Activated CD4-positive, alpha-beta T cell treated with anti-CD3 and anti-CD28 coated beads for 4 hours (primary cell): ENCODE measurements at regions not wholly inside any gene's neighbourhood (a gene's known extent, or its start where the extent isn't known, plus 50 kb on each side); places are given as distances from the start of the nearest gene placed in this dataset.

Source experiments
- DNase-seq, 2 donors: peaks; one replicate each; pipeline ENCODE4 v3.0.0-alpha.2; 2020

- DNase-seq, result no peak
Observed at GRCh38 chr3:187955587-187955952, 198.4 kb upstream of the LPP start.

DNA sequence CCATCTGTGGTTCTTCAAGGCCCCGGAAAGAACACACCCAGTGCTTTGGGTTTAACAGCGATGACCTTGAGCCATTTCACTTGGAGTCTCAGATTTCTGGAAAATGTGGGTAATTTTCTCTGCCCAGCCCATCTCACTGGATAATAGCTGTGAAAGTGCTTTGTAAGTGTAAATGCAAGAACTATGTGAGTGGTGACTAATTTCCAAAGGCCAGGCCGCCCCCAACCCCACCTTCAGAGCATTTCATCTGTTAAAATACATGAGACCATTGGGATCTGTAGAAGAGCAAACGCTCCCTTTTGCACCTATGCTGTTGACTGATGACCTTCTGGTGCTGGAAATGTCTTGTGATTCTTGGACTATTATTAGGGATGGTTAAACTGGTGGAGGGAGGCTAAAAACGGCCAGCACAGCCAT, 196.8 kb upstream of the LPP start:
- no peak for DNase-seq

DNA sequence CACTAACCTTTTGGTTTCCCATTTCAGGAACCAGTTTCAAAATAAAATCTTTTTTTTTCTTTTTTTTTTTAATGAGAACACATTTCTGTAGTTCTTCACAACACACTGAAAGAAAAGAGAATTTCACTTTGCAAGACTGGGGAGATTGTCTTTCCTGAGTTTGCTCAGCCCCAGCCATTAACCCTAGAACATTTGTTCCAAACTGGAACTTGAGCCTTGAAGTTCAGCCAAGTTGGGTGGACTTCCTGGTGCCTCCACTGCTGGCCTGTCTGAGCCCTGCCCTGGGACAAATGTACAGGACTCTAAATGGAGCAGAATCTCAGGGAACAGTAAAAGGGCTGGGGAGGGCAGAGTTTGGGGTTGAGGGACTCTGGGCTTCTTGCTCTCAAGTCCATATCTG, 196.4 kb upstream of the LPP start:
- no peak for DNase-seq

DNA sequence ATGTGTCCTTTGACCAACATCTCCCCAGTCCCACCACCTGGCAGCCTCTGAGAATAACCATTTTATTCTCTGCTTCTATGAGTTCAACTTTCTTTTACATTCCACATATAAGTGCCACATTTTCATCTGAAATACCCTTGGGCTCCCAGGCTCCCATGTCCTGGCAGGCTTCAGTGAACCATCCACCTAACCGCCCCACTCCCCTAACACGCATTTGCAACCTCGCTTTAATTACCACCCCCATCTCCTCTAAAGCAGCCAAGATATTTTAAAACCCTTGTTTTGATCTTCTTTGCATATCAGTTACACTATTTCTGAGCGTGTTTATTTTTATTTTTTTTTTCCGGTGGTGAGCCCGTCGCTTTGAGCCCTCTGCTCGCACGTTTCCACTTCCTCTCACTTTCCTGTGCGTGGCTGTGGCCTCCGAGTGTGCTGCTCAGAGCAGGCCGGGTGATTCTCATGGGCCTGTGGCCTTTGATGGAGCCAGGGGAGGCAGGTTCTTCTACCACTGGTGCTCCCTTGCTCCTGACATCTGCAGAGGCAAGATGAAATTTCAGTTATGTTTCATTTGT, 195.4 kb upstream of the LPP start:
- peak; percentile 49 to 54 for DNase-seq

GRCh38 chr3:187960820-187961219, 193.1 kb upstream of the LPP start:
- DNase-seq, result no peak

DNA sequence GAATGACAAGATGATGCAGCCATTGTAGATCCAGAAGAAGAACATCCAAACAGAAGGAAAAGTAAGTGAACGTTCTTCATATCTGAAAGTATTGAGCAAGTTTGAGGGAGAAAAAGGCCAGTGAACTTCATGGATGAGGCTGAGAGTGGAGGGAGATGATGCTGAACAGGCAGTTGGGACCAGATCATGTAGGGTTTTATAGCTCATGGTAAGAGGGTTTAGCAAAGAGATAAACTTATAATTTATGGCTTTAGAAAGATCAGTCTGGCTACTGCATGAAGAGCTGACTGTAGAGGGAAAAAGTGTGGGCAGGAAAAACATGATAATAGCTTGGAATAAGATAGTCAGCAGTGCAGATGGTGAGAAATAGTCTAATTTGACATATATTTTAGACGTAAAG, 192.6 kb upstream of the LPP start:
- DNase-seq, result no peak

DNA sequence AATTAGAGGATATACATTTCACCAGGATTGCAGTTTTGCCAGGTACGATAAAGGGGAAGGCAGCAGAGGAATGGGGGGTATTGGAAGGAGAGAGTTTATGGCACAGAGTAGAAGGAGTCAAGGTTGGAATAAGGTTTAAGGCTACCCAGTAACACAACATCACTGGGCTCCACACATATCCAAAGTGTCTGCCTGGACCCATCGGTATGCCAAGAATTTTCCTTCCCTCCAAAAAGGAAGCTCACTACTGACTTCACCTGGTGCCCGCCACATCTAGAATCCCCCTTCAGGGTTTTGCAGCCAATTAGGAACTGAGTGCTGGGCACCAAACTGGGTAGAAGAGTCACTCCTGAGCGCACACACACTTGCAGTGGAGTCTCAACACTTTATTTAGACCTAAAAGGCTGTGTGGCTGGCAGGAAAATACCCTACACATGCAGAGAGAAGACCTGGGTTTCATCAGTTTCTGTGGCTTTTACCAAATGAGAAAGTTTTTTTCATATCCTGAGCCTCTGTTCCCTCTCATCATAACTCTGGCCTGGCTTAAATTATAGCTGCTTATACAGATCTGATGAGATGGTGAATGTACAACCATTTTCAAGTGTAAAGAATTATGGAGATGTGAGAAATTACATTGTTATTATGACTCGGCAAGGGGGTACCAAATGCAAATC, 190.8 kb upstream of the LPP start:
- DNase-seq, result no peak

DNA sequence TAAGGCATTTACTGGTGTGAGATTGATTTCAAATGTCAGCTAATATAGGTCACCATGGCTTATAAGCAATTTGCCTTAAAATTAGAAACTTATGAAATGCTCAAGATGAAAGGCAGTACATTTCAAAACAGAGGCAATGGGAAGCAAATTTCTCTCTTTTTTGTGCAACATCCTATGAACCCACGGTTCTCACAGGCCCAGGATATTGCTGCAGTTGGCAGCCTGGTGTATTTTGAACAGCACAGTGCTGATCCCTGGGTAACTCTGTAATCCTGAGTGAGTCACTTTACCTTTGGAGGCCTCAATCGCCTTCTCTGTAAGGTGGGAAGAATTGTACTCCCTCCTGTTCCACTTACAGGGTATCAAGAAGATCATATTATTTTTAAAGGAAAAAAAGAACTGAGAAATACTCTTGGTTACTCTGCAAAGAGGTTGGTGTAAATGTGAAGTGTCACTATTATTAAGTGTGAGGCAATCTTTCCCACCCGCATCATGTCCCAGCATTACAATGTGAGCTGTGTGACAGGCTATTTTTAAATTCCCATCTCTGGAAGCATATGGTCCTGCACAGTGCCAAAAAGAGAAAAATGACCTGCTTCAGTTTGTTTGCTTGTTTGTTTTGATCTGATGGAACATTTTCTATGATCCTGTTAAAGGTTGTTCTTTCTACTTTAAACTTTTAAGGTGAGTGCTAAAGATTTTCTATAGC, 190.1 kb upstream of the LPP start:
- no peak for DNase-seq

- no peak for DNase-seq
Observed at GRCh38 chr3:187964760-187965159, 189.2 kb upstream of the LPP start.

DNA sequence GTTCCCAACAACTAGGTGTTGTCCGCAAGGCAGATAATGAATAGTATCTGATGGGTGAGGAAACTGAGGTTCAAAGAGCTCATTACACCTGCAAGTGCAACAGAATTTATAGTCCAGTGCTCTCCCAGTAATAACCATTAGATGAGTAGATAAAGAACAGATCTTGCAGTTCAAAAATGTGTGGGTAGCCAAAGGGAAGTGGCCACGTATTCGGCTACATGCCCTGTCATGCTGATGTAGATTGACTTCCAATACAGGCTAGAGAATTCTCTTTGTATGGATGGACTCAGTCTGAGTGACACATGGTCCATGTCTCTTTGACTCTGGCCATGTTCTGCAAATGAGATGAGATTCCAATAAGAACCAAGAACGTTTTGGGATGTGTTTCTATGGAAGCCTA, 187.9 kb upstream of the LPP start:
- no peak for DNase-seq

DNA sequence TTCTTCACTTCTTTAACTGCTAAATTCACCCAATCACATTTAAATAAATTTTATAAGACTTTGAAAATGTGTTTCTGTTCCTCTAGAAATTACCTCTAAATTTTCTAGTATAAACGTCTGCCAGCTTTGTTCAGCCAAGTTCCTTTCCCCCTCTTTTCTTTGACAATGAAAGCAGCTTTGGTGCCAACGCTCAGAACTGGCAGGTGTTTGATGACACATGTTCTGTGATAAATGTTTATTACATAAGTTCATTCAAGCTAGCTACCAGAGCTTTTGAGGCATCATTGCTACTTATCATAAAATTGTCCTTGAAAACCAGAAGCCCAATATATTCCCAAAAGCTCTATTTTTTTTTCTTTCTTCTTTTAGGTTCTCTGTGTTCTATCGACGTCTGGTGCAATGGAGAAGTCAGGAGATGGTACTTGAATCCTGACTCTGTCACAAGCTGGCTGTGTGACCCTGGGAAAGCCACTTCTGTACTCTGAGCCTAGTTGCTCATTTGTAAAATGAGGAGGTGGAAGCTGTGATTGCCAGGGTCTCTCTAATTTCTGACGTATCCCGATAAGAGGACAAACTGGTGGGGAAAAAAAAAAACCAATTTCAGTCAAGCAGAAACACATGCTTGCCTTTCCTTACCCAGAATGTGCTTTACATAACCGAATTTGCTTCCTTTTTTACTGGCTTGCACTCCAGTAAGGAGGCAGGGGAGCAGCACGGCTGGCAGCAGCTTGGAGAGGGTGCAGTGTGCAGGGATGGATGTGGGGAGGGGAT, 187.1 kb upstream of the LPP start:
- no peak for DNase-seq

DNA sequence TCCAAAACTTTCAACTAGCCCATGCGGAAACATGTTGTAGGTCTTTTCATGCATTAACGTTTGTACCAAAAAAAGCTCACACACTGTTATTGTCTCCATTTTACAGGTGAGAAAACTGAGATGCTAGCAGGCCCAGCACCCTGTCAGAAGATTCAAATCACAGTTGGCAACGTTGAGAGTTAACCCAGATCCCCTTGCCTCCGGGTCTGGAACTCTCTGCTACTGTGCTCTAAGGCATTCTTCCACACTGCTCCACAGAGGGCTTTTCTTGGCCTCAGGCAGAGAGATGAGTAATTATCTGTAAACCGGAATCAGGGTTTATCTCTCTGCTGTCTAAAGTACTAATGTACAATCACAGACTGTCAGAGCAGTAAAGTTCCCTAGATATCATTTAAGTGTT, 186.0 kb upstream of the LPP start:
- DNase-seq, result no peak

DNA sequence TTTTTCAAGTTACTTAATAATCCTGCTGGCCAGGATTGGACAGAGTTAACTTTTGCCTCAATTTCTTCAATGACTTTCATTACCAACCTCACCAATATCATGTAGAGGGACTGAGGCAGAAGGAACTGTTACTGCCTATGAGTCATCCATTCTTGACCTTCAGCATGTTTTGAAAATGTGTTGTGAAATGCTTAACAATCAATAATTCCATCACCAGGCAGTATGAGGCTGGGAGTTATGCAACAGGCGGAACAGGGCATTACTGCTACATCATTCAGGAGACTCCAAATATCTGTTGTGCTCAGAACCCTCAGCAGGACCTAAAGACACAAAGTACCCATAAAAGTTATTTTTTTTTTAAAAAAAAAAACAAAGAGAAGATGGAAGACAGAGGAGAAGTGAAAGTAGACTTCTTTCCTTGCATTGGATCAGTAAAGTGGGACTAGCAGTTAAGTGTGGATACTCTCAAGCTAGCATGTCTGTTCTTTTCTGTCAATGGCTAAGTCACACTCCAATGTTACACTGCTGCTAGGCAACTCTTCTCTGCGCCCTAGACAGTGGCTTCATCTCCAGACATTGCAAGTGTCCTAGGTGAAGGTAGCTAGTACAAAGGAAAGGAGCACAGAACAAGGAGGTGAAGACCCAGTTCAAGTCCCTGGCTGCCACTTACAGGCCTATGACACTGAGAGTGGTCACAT, 184.9 kb upstream of the LPP start:
- no peak for DNase-seq

DNA sequence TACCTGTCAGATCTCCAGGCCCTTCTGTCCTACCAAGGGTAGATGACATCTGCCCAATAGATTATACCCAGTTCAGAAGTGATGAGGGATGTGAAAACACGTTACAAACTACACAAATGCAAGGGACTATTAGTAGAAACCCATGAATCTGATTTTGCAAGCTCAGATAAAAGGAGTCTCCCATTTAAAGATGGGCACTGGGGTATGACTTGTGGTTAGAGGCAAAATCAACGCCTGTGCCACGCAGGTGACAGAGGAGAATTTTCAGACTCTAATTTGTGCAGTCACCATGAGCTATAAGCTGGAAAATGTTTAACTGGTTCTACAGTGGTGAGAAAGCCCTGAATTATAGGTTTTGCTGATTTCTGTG, 184.4 kb upstream of the LPP start:
- no peak for DNase-seq

DNA sequence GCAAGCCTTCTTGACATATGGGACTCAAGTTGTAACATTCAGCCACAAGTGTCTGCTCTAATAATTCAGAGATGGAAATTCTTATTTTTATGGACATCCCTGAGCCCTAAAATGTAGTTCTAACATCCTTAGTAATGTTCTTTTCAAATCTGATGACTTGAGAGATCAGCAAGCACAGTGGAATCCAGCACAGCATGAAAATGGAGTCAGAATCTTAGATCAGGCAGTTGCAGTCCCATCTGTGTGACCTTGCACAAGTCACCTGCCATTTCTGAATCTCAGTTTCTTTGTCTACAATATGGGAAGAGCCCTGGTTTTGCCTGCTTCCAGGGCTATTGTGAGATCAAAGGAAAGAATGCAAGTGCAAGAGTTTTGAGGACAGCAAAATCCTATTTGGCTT, 183.9 kb upstream of the LPP start:
- no peak for DNase-seq

- no peak for DNase-seq
Observed at GRCh38 chr3:187971629-187972028, 182.3 kb upstream of the LPP start.

GRCh38 chr3:187972454-187972853, 181.5 kb upstream of the LPP start:
- DNase-seq, result no peak

DNA sequence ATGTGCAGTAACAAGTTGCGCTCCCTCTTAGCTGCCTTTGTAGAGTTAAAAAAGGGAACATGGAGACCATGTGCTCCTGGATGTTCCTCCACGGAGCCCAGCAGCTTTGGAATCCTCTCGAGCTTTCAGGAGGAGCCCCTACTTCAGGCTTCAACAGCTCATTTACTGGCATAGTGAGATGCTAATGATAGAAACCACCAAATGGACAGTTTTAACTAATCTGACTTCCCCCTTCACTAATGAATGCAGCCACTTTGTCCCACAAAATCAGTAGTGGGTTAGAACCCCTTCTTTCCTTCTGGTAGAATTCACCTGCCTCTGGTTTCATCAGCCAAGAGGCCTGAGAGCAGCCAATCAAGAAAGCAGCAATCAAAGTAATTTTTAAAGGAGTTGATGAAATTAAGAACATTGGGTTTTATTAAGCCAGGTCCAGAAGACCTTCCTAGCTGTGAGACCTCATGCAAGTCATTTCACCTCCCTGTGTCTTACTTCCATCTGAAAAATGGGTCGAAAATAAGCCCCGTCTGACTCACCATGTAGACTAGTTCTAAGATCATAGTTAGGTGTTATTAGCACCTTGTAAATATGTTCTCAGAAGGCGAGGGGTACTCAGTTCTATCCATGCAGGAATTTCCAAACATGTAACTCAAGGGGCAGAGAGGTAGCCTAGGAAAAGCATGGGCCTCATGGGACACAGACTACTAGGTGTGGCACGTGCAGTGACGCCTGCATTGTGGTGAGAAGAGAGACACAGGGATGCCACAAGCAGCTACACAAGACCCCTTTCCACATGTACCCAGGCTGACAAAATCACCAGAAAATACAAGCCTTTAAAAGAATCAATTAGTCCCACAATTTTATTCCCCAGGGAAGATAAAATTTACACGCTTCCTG, 179.7 kb upstream of the LPP start:
- DNase-seq, result peak; percentile 6 to 28

DNA sequence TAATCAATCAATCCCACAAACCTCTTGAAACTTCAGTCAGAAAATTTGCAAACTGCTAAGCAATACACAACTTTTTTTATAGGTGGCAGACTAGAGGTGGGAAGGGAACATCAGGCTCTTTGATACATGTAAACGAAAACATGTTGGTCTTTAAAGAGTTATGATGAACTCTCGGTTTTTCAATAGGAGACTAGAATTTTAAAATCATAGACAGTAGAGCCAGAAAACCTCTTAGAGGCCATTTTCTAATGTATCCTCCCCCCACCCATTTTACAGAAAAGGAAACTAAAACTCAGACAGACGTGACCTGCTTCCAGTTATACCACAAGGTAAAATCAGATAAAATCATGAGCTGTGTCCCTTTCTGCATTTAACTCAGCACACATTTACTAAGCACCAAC, 179.1 kb upstream of the LPP start:
- peak in 1 of 2 donors; percentile 1 for DNase-seq

DNA sequence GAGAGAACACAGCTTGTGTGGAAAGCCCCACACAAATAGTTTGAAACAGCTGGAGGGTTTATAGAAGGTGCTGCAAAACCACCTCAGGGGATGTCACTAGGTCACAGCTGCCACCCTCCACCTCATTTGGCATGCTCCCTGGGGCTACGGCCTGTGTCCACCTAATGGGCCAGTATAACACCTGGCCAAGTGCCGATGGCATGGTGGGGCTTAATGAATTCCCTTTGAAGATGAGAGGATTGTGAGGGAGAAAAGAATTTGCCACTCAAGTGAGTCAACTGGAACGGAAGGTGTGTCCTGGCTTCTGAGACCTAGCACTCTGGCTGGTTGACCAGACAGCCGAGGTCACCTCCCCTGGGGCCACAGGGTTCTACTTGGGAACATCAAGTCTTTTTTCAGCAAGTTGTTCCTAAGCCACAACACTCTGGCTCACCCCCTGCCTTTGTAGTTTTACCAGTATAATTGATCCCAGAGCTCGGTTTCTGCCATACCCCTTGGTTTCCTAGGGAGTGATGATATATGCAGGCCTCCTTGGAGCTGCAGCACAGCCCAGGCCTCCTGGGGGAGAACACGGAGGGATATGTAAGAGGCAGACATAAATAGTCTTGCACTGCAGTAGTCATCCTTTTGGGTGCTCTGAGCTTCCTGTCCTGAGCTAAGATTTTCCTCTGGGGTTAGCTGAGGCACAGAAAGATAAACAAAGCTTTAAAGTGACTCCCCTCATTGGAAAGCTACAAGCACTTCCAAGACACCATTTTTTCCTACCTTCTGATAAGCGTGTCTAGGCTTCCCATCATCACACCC, 178.2 kb upstream of the LPP start:
- DNase-seq, result peak; percentile 23 to 32

- peak; percentile 43 to 45 for DNase-seq
Observed at GRCh38 chr3:187976365-187976900, 177.5 kb upstream of the LPP start.
